ENCODE measurements at regions not wholly inside any gene's neighbourhood (a gene's known extent, or its start where the extent isn't known, plus 50 kb on each side); places are given as distances from the start of the nearest gene placed in this dataset.

DNA sequence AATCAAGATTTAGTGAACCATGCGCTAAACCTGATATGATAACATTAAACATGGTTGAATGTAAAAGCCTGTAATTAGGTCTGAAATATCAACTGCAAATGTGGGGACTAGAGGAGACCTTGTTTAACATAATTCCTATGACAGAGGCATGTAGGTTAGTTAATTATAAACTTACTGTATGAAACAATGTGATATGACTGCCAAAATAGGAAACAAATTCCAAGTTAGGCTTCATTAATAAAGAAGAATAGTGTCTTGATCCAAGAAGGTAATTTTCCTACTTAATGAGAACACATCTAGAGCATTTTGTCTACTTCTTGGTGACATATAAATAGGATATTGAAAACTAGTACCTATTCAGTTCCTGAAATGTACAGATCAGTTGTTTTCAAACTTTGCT, 136.2 kb upstream of the TARS1 start:
- H3K9ac ChIP-seq (replicated peaks; ENCODE audit: extremely low read depth, insufficient read depth, low read length): no peak overlapping the region
- H3K79me2 ChIP-seq (ENCODE audit: control insufficient read depth, insufficient read depth, low read length): no peaks in the 10 kb centered on the region
- no peak overlapping the region for H3K4me2 ChIP-seq (ENCODE audit: insufficient read depth, low read length)
- intact Hi-C loops (cut with micrococcal nuclease): loop anchor here (5.0 to 10.0 kb wide), 3 partner anchors 122 to 820 kb away; no protein-coding TSS in a partner anchor
- BruUV-seq (replicated peaks): no TSS peak
- H3K27me3 ChIP-seq (ENCODE audit: control insufficient read depth in 2 of 2, insufficient read depth in 2 of 2, low read length in 2 of 2): no peaks in the 10 kb centered on the region
- CTCF ChIA-PET: interaction anchor here (1.0 to 1.1 kb wide), 2 partner anchors 15 to 75 kb away, joined by 3 read pairs; no protein-coding TSS in a partner anchor
- no peak overlapping the region for H3K27ac ChIP-seq (ENCODE audit: insufficient read depth, low read depth, low read length)
- POLR2A ChIA-PET: no interaction called here
- no peak overlapping the region for H2AFZ ChIP-seq (ENCODE audit: low read depth, low read length)
- FAIRE-seq (no peak), DNase-seq (ENCODE audit: low read depth, low spot score) (no peak)
- no peaks in the 10 kb centered on the region for H3K9me3 ChIP-seq (replicated peaks; ENCODE audit: control insufficient read depth, insufficient read depth, low read length)
- TF ChIP-seq MYC (IDR thresholded peaks at IDR 0.05; ENCODE audit: low read depth, low read length): no peak
- TF ChIP-seq, protein P1, sequence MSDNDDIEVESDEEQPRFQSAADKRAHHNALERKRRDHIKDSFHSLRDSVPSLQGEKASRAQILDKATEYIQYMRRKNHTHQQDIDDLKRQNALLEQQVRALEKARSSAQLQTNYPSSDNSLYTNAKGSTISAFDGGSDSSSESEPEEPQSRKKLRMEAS (IDR thresholded peaks at IDR 0.05; ENCODE audit: insufficient read depth, insufficient read length): no peak
- TF ChIP-seq EZH2 (IDR thresholded peaks at IDR 0.05; ENCODE audit: borderline replicate concordance, low read depth, low read length, severe bottlenecking): no peak
- TF ChIP-seq, protein P2, sequence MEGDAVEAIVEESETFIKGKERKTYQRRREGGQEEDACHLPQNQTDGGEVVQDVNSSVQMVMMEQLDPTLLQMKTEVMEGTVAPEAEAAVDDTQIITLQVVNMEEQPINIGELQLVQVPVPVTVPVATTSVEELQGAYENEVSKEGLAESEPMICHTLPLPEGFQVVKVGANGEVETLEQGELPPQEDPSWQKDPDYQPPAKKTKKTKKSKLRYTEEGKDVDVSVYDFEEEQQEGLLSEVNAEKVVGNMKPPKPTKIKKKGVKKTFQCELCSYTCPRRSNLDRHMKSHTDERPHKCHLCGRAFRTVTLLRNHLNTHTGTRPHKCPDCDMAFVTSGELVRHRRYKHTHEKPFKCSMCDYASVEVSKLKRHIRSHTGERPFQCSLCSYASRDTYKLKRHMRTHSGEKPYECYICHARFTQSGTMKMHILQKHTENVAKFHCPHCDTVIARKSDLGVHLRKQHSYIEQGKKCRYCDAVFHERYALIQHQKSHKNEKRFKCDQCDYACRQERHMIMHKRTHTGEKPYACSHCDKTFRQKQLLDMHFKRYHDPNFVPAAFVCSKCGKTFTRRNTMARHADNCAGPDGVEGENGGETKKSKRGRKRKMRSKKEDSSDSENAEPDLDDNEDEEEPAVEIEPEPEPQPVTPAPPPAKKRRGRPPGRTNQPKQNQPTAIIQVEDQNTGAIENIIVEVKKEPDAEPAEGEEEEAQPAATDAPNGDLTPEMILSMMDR (IDR thresholded peaks at IDR 0.05; ENCODE audit: extremely low read depth in 1 of 2, insufficient read depth in 1 of 2, low read depth in 1 of 2, low read length in 2 of 2): no peak
- TF ChIP-seq POLR2AphosphoS5 (IDR thresholded peaks at IDR 0.05; ENCODE audit: insufficient read depth, low read depth, low read length): no peak
- no peak for TF ChIP-seq GATA2 (IDR thresholded peaks at IDR 0.05; ENCODE audit: insufficient read depth, insufficient read length, low read depth, low read length)
- no peak for TF ChIP-seq FOS (IDR thresholded peaks at IDR 0.05; ENCODE audit: borderline replicate concordance, insufficient read depth, low read length)
- no peak for TF ChIP-seq JUN (IDR thresholded peaks at IDR 0.05; ENCODE audit: borderline replicate concordance, insufficient read depth, insufficient read length, low read depth)
- no peak for TF ChIP-seq POLR2A (IDR thresholded peaks at IDR 0.05; ENCODE audit: low read depth, low read length)
- H3K4me3 ChIP-seq (replicated peaks in 1 of 3; ENCODE audit: insufficient read depth in 1 of 3, low read depth in 1 of 3, low read length in 3 of 3): no peak overlapping the region
- no peaks in the 10 kb centered on the region for H3K9me1 ChIP-seq (replicated peaks; ENCODE audit: control insufficient read depth, extremely low read depth, insufficient read depth, low read length)
- no peaks in the 10 kb centered on the region for H3K4me1 ChIP-seq (ENCODE audit: control insufficient read depth, extremely low read depth, insufficient read depth, low read length)
- H4K20me1 ChIP-seq (replicated peaks; ENCODE audit: control insufficient read depth, extremely low read depth, insufficient read depth, low read length): no peaks in the 10 kb centered on the region
- no peaks in the 10 kb centered on the region for H3K36me3 ChIP-seq (ENCODE audit: control insufficient read depth in 2 of 2, extremely low read depth in 1 of 2, insufficient read depth in 2 of 2, low read length in 2 of 2)
- dilution Hi-C loops (cut with MboI; ENCODE audit: extremely low pct_ligation_motif_present, low sequenced_read_pairs): no loop called here

All from endothelial cell of umbilical vein (primary cell).